ENCODE measurements at regions not wholly inside any gene's neighbourhood (a gene's known extent, or its start where the extent isn't known, plus 50 kb on each side); places are given as distances from the start of the nearest gene placed in this dataset.

DNA sequence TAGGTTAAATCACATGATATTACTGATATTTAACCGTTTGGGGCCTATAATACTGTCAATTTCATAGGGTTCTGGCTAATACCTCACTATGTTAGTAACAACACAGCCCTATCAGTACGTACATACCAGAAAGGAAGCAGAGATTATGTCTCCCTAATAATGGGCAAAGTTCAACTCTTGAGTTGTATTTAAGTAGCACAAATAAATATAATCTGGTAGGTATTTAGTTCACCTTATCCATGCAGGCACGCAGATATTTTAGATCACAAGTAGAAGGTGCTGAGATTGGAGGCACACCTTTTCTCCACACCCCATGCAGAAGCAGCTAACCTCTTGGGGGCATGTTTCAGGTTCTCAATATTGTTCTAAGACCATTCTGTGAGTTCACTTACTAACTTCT lies 118.9 kb downstream of the IRS1 start:
- DNase-seq (ENCODE audit: low read depth), result no peak

GRCh38 chr2:226679389-226680065 lies 120.1 kb downstream of the IRS1 start:
- no peak for DNase-seq (ENCODE audit: low read depth)

DNA sequence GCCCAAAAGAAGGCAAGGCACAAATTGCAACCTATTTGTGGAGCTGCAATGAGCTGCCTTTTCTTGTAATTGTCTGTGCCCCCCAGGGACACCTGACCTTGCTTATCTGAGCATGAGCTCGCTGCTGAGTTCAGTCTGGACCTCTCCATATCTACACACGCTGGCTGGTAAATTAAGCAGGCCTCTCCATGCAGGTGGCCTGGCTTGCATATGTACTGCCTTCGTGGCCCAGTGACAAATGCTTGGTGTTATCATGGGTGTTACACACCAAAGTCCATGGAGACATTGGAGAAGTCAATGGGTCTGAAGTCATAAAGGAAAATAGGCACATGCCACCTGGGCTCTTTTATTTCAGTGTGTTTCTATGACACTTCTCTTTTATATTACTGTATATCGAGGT lies 121.2 kb downstream of the IRS1 start:
- no peak for DNase-seq (ENCODE audit: low read depth)

DNA sequence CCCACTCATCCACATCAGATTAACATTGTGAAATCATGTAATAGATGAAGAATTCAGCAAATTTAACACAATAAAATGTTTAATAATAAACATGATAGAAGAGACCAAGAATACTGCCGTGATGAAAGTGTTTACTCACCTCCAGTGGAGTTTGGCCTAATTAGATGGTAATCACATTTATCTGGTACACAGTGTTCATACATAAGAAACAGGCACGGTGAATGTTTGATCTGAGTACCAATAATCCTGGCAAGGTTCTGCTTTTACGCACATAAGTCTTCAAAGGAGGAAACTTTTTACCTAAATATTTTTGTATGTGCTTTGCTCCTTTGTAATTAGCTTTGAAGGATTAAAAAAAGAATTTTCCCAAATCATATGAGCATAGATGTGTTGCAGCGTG lies 122.5 kb downstream of the IRS1 start:
- DNase-seq (ENCODE audit: low read depth), result no peak

GRCh38 chr2:226676618-226677017 lies 123.0 kb downstream of the IRS1 start:
- DNase-seq (ENCODE audit: low read depth), result no peak

GRCh38 chr2:226674123-226674522 lies 125.5 kb downstream of the IRS1 start:
- no peak for DNase-seq (ENCODE audit: low read depth)

- DNase-seq (ENCODE audit: low read depth), result peak; percentile 81
Observed at GRCh38 chr2:226673314-226673723, 126.3 kb downstream of the IRS1 start.

DNA sequence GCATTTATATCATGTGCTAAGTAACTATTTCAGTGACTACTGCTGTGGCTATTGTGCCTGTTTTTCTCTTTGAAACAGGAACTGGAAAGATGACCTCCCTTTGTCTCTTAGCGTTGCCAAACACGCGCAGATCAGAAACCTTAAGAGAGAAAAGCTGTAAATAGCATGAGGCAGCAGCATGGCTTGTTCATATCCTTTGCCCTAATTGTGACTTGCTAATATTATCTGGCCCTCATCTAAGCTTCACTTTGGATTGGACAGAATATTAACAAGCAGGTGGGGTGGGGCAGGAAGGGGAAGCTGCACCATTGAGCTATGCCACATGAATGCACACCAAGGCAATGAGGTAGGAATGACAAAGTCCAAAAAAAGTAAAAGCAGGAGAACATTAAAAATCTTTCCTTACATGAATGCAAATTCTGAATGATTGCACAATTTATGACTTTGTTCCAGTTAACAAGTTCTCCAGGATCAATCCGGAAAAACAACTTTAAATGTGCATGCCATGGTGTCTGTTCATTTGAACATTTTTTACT lies 128.4 kb downstream of the IRS1 start:
- no peak for DNase-seq (ENCODE audit: low read depth)

DNA sequence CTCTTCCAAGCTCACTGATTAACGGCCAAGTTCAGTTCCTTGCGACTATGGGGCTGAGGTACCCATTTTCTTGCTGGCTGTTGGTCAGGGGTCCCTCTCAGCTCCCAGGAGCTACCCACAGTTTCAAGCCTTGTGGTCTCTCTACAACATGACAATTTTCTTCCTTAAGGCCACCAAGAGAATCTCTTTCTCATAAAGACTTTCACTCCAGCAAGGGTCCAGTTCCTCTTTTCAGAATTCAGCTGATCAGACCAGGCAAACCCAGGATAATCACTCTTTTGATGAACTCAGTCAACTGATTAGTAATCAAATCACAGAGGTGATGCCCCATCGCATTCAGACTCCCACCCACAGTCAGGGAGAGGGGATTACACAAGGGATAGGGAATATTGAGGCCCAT lies 129.7 kb downstream of the IRS1 start:
- no peak for DNase-seq (ENCODE audit: low read depth)

GRCh38 chr2:226669249-226669648 lies 130.4 kb downstream of the IRS1 start:
- no peak for DNase-seq (ENCODE audit: low read depth)

DNA sequence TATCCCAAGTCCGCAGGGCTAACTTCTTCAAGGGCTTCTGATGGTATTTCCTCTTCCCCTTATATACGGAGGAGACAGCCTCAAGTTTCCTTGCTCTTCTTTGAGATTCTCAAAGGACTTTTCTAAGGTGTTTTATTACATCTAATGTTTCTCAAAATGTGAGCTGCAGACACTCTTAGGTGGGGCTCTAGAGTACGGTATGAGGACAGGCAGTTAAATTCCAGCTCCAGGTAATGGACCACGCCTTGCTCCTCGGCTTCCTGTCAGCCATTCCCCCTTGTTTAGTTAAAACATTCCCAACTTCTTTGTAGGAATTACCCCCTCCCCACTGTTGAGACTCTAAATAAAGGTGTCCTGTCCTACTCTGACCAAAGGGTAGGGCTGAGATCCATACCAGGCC lies 131.9 kb downstream of the IRS1 start:
- no peak for DNase-seq (ENCODE audit: low read depth)

GRCh38 chr2:226665306-226665831 lies 134.3 kb downstream of the IRS1 start:
- DNase-seq (ENCODE audit: low read depth), result no peak

DNA sequence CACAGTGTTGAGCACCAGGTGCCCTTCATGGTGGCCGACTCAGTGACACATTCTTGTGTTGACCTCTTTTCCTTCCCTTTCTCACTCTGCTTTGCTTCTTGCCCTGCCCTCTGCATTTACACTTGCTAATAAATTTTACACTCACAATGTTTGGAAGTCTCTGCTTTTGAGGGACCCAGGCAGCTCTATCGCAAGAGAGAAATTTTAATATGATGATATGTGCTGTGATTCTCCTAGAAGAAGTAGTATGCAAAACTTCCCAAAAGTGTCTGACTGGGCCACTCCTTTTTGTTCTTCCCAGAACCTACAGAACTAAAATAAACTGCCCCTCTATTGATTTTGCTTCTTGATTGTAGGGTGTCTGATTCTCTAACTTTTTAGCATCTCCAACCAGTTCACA lies 135.0 kb downstream of the IRS1 start:
- DNase-seq (ENCODE audit: low read depth), result no peak

DNA sequence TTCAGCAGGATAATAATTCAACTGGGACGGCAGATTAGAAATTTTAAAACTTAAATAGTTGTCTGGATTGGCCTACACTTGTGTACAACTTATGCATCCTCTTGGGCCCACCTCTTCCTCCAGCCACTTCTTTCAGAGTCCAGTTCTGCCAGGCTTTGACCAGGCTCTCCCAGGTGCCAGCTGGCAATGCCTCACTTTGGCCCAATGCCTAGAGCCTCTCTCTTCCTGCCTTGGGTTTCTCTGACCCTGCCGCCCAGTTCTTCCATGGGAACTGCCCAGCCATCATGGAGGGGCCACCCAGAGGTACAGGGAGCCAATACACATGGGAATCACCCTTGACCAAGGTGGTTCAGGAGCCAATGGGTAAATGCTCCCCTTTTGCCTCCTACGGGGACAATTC lies 135.5 kb downstream of the IRS1 start:
- DNase-seq (ENCODE audit: low read depth), result no peak

DNA sequence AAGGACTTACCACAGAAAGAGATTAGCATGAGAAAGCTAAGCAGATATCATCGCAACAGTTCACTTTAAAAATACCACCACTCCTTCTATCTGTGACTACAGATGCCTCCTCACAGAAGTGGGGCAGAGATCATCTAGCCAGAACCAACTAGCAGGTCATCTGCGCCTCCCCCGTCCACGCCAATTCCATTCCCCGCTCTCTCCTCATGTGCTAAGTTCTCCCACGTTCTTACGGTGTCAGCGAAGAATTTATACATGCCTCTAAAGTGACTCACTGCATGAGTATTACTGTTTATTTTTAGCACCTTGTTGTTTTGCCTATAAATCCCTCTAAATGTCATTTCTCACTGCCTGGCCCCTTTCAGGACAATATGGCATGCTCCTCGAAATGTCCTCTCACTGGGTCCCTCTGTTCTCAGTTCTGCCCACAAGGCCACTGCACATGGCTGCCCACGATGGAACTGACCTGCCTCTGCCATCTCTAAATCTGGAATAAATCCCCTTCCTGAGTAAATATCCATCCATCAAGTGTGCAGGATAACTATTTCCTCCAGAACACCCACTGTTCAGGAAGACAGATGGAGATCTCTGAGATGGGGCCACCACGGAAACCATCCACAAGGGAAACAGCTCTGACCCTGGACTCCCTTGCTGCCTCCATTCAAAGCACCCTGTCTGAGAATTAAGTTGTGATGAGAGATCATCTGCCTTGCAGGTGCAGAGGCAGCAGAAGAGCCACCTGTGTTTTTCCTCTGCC lies 137.7 kb downstream of the IRS1 start:
- DNase-seq (ENCODE audit: low read depth), result peak; percentile 83

GRCh38 chr2:226660526-226660925 lies 139.1 kb downstream of the IRS1 start:
- DNase-seq (ENCODE audit: low read depth), result peak; percentile 66

DNA sequence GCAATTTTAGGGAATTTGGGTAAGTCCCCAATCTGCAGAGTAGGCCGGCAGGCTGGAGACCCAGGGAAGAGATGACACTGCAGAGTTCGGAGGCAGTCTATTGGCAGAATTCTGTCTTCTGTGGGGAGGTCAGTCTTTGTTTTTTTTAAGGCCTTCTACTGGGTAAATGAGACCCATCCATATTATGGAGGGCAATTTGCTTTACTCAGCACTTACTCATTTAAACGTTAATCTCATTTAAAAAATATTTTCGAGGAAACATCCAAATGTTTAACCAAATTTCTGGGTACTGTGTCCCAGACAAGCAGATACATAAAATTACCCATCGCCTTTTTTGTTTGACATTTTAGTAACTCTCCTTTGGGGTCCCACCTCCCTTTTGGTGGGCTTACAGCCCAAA lies 139.5 kb downstream of the IRS1 start:
- DNase-seq (ENCODE audit: low read depth), result no peak

DNA sequence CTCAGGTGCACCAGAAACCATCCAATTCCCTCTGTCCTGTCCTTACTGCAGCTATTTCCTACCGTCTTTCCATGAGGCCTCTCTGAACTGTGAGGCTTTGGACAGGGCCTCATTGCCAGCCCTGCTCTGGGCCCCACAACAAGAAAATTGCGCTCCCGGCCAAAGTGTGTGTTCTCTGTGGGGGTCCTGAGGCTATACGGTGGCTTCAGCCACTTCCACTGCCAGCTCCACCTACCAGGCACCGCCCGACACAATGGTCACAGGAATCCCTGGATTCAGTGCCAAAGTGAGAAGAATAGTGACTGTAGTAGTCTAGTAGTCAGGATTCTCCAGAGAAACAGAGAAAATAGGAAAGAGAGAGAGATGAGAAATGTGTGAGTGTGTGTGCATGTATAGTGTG lies 140.2 kb downstream of the IRS1 start:
- DNase-seq (ENCODE audit: low read depth), result no peak

GRCh38 chr2:226658555-226658954 lies 141.1 kb downstream of the IRS1 start:
- no peak for DNase-seq (ENCODE audit: low read depth)

GRCh38 chr2:226657340-226658053 lies 142.1 kb downstream of the IRS1 start:
- no peak for DNase-seq (ENCODE audit: low read depth)

DNA sequence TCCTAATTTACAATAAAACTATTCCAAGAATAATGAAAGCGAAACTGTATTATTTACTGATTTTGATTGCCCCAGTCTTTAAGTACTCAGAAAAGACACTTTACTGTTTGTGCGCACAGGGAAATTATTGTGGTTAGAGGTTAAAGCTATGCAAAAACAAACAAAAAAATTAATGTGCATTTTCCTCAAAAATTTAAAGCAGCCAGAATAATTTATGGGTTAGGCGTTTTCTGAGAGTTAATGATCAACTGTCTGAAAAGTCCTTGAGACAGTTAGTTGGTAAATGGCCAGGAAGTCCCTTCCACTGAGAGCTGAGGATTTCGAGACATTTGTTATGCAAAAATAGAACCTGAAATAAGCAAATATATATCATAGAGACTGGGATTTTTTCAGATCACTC lies 143.3 kb downstream of the IRS1 start:
- no peak for DNase-seq (ENCODE audit: low read depth)

GRCh38 chr2:226655871-226656270 lies 143.7 kb downstream of the IRS1 start:
- no peak for DNase-seq (ENCODE audit: low read depth)

Measured in myocyte (in vitro differentiated cells).